Fibroblast of skin of right biceps (primary cell): ENCODE measurements at regions not wholly inside any gene's neighbourhood (a gene's known extent, or its start where the extent isn't known, plus 50 kb on each side); places are given as distances from the start of the nearest gene placed in this dataset.

ENCODE experiments used
- DNase-seq: peaks from one replicate; pipeline ENCODE4 v3.0.0-alpha.2; 2013

DNA sequence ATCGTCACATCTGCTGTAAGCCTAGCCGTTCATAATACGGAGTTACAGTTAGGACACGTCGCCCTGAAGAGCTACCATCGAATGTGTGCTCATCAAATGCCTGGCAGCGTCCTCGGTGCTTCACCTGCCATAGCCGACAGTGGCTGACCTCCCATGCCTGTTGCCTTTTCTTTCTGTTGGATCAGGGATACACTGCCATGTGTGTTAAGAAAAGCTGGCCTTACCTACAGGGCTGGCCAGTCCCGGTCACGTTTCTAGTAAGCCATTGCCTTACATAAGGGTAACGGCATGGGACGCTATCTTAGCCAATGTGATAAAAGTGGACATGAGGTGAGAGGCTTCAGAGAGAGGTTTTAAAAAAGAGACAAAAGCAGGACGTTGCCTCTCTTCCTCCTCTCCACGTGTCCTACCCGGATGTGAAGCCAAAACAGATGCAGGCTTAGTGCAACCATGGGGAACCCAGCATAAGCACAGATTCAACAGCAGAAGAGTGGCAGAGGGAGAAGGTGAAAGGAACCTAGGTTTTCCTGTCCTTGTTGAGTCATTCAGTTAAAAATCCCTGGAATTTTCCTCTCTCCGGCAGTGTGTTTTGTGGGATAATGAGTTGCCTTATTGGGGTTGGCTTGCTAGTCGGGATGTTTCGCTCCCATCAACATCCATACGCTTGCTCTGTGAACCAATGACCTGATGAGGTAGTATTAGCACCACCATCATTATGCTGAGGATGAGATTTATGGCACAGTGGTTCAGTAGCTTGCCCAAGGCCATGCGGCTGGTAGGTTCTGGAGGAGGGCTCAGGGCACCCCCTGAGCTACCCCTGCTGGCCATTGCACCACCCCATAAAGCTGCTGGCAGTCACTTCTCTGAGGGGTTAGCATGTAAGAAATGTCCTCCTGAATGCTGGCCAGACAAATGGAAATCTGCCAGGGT is 67.4 kb upstream of the B3GAT1 start:
- DNase-seq = no peak

DNA sequence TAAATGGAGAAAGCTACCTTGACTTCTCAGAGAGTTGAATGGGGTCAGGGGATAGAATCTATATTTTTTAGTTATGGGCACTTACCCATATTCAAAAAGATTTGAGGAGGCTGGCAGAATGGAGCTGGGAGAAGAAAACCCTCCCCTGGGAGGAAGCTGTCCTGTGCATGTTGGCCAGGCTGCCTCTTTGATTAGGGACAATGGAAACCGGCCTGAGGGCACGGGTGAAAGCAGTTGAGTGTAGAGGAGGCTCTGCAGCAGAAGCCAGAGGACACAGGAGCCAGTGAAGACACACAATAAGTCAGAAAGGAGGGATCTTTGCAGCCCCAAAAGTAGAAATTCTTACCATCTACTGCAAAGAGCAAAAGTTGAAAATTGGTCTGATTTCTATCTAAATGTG is 66.6 kb upstream of the B3GAT1 start:
- no peak for DNase-seq

DNA sequence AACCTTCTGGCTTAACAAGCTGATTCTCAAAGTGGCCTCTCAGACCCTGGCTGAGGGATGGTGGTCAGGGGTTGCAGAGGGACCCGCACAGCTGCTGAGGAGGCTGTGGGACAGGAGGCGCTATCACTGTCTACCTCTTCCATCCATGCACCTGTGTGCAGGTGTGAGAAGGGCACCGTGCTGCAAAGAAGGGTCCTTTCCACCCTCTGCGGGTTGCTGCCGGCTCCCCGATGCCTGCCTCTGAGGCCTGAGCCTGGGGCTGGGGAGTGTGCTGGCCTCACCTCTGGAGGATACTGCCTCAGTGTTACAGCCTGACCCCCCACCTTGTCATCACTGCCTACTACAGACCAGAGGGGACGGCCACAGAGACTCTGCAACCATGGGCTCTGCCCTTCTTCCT is 66.1 kb upstream of the B3GAT1 start:
- no peak for DNase-seq

DNA sequence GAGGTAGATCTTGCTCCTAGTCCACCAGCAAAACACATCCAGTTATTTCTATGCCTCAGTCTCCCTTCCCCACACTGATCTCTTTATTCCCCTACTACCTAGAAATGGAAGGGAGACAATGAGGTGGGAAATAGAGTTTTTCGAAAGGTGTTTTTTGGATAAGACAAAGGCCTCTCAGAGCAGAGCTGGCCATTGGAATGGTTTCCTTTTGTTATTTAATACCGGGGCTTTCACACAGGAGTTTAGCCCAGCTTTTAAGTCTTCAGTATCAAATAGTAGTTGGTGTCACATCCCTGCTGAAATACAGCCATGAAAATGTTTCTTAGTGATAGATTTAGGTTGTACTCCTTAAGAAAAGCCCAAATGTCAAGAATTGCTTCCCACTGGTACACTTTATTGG is 65.4 kb upstream of the B3GAT1 start:
- DNase-seq = no peak

DNA sequence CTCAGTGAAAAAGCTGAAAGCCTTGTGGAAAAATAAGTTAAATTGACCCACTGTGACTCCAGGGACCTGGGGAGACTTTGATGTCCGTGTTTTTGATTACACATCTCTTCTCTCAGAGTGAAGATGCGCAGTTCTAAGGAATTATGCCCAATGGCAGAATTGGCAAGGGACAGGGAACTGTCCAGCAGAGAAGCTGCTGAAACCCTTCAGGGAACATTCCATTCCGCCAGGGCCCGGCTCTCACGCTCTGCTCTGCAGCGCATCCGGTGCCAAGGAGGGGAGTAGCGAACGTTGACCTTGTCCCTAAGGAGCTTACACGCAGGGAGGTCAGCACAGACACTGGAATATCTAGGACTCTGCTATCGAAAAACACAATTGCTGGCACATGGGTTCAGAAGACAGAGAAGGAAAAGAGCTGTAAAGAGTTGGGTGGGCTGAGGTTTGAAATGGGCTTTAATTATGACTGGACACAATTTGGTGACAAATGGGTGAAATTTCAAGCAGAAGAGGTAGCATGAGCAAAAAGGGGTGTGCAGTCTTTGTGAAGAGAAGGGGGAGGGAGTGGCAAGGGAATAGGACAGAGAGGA is 64.5 kb upstream of the B3GAT1 start:
- DNase-seq = peak; percentile 2

DNA sequence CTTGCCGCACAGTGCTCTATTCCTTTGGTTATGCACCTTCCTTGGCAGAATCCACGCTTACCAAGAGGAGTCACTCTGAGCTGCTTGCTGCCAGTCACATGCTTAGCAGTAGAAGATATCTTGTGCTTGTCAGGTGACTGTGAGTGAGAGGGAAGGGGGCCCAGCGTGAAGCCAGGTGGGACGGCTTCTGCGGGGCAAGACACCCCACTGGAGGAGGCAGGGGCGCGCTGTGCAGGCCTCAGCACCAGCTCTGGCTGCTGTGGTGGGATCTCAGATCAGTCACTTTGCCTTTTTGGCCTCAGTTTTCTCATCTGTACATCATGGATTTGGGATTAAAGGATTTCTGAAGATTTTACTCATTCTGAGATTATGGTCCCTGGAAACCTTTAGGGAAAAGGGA is 63.9 kb upstream of the B3GAT1 start:
- DNase-seq = no peak

DNA sequence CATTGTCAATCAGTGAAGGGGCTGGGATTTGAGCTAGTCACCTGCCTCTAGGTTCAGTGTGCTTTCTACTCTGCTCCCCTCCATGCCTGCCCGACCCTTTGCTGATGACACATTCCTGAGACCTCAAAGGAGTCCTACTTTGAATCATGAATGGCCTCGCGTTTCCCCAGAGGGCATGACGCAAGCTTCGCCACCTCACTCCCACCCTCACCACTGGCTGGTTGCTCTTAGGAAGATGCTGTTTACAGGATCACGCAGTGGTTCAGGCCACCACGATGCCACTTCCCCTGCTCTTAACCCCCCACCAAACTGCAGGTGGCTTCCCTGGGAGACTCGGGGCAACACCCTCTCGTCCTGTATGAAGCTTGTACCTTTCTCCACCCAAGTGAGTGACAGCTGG is 62.9 kb upstream of the B3GAT1 start:
- DNase-seq = no peak

DNA sequence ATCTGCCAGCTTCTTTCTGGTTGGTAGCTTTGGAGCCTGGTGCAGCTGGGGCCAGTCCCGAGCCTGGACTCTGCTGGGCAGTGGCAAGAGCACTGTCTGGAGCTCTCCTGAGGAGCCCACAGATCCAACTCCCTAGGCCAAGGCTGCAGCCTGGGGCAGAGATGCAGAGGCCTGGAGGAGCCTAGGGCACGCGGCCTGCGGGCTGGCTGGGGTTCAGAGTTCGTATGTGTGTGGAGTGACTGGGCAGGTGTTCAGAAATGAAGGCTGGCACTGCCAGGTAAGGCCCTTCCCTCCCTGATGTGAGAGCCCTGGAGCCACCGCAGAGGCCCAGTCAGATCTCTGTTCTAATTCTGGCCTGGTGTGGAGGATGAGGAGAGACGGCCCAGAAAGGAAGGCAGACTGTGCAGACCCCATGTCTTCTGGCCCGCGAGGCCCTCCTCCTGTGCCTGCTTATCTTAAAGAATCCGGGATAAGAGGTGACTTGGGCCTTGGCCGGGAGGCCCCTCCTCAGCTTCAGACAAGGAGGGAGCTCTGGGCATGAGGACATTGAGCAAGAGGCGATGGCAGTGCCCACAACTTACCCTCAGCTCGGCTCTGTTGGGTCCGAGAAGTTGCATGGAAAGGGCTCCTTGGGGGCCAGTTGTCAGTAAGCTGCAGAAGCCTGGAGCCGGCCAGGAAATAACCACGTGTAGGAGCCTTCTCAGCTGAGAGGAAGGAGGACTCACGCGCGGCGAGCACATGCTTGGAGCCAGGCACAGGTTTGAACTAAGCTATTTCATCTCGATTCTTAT is 62.2 kb upstream of the B3GAT1 start:
- DNase-seq = no peak

DNA sequence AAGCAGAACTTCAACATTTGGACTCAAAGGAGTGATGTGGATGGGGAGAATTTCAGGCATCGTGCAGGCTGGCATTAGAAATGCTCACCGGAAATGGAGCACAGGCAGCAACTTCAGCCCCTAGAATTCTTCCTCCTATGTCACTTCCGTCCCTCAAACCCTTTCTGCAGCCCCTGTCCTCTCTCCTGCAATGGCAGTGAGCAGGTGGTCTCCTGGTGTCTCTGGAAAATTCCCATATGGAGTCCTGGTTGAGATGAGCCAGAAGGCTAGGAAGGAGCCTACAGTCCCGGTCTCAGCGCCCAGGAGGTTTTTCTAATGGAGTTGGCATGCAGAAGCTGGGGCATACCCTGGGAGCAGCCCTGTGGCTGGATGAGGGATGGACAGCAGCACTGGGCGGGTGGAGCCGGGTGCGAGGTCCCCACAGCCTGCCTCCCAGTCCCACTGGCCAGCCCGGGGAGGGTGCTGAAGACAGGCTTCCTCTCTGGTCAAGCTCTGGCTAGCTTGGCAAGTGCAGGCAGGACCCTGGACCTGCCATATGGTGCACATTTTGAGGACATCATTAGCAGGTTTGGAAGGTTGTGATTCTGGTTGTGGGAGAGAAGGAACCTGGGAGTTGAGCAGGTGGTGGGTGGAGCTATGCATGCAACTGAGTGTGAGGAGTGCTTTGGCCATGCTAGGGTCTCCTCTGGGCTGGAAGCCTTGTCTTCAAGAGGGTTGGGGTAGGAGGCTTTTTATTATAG is 59.8 kb upstream of the B3GAT1 start:
- DNase-seq = no peak

DNA sequence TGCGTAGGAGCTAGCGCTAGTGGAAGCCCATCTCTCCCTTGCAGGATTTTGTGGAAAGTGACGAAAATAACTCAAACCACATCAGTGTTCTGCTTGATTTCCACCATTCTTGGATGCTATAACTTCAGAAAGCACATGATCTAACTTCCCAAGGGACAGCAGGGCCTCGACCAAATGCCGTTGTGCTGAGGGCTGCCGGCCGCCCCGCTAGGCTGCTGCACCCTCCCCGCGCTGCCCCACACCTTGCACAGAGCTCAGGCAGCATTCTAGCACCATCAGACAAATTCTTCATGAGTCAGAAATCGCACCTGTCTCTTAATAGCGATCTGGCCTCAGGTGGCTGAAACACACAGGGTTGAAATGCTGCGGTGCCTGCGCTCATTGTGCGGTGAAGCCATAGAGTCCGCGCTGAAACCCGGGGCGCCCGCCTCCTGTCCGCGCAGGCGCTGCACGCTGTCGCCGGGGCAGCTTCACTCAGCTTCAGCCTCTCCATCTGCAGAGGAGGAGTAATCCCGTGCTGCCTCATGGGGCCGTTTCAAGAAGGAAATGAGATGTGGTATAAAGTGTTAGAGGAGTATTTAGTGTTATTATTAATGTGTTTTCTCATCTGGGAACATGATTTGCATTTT is 59.2 kb upstream of the B3GAT1 start:
- DNase-seq = no peak

DNA sequence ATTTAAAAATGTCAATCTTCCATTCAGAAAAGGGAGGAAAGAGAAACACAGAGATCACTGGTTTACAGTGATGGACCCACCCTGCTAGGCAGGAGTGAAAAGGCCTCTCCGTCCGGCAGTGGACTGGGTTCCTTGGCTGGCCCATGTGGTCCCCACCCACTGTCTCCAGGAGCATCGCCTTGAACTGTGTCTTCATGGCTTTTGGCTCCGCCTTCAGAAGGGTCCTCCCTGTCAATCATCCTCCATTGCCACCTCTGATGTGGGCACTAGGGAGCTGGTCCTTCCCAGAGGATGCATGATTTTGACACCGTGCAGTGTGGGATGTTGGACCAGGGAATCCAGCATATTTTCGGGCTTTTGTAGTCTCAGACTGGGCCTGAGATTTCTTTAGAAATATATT is 58.2 kb upstream of the B3GAT1 start:
- DNase-seq = no peak

DNA sequence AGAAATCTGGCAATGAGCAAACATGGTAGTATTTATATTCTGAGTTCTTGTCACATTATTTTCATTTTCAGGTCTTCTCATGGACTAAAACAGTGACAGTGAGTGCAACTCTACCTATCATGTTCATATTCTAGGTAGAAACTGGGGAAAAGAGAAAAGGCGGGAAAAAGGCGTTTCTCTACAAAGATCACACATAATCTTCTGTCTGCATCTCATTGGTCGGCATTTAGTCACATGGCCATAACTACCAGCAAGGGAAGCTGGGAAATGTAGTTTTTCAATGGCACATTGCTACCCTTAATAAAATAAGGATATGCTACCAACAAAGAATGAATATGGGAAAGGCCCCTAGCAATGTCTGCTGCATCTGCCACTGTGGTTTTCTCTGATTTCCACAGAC is 57.6 kb upstream of the B3GAT1 start:
- DNase-seq = no peak

DNA sequence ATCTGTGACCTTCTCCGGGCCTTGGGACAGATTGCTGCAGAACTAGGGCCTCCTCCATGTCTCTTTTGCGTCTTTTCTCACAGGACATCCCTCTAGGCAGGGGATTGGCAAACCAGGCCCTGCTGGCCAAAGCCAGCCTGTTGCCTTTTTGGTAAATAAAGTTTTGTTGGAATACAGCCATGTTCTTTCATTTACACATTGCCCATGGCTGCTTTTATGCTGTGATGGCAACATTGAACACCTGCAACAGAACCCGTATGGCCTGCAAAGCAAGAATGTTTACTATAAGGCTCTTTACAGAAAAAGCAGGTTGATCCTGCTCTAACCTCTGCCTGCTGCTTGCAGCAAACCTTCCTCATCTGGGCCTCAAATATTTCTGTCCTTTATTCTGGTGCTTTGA is 56.8 kb upstream of the B3GAT1 start:
- no peak for DNase-seq

DNA sequence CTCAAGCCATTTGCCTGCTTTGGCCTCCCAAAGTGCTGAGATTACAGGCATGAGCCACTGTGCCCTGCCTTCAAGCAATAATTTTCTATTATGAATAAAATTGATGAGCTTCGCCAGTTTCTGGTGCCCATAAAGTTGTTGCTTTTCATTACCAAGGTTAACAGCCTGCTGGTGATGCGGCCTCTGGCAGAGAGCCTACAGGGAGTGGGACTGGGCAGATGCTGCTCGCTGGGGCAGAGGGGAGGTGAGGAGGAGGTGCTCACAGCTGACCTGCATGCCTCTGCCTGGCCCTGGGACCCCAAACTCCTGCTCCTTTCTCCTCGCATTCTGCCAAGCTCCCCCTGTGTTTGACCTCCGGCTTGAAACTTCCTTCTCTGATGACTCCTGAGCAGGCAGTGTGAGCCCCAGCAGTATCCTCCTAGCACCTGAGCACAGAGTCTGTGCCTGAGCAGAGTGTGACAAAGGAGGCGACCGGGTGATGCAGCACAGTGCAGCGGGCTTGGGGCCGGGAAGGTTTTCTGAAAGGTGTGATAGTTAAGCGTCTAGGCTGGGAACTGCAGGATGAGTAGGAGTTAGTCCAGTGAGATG is 56.1 kb upstream of the B3GAT1 start:
- DNase-seq = no peak

DNA sequence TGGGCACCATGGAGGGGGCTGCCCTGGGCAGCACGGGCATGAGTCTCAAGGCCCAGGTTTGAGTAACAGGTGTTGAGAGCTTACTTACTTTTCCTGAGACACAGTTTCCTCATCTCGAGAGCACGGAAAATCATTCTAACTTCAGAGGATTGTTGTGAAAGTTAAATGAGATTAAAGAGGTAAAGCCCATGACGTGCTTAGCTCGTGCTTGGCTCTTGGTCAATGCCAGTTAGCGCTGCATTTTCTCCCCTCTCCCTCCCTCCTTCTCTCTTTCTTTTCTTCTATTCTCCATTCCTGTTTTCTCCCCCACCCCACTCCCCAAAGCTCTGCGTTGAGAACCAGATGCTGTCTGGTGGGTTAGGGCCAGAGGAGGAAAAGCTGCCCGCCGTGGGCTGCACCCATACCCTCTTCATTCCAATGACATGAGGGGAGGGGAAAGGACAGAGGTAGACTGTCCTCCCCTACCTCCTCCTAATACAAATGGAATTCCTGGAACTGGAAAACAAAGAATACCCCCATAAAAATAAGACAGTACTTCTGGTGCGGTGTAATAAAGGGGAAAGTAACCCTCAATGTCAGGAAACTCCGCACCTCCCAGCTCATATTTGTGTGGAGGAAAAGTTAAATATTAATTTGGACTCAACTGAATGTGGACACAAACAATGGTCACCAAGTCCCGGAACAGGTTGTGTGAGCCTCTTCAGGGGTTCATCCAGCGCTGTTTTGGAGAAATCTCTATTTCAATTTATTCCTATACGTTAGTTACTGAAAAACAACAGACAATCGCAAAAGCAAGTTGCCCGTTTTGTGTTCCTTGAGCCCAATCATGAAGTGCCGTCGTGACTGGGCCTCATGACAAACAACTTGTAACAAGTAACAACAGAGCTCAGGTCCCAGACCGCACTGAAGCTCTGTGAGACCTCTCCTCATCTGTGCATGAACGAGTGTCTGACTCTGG is 54.8 kb upstream of the B3GAT1 start:
- DNase-seq = no peak

DNA sequence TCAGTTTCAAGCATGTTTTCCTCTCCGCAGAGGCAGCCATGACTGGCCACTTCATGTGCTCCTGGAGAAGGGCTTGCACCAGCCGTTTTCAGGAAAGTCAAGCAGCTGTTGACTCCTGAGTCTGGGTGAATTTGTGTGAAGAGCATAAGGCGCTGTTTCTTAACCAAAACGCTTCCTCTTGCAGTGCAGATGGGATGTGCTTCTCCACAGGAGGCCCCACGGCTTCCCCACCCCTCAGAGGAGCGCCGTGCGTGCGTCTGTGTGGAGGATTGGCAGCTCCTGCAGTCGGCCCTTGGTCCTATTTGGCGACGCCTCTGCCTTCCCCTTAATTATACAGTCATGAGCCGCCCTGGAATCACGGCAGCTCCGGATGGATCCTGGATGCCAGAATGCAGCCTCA is 54.1 kb upstream of the B3GAT1 start:
- DNase-seq = no peak

DNA sequence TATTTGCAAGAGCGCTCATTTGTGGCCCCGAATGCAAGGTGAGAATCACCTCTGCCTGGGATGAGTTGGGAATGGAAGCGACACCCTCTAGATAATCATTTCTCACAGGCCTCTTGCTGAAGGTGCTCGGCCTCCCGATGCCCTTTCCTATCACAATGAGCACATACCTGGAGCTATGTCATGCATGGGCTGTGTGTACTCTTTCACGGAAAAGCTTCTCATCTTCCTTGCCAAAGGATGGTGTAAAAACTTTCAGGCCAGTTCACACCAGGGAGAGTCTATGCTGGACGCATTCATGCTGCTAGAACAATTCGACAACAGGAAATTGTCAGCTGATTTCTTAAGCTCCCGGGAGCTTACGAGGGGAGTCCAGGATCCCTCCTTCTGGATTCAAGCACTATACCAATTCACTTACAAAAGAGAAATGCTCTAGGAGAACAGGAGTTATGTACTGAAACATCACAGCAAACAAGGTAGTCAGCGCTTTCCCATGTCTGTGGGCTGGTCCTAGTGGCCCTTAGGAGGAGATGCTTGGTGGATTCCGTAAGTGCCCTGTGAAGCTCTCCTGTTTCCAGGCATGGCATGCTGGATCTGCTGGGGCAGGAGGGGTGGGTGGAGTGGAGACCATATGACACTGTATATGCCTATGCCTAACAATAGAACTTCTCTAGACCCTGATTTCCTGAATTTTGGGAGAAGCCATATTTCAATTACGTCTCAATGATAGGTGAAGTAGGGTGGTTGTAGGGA is 53.1 kb upstream of the B3GAT1 start:
- no peak for DNase-seq

DNA sequence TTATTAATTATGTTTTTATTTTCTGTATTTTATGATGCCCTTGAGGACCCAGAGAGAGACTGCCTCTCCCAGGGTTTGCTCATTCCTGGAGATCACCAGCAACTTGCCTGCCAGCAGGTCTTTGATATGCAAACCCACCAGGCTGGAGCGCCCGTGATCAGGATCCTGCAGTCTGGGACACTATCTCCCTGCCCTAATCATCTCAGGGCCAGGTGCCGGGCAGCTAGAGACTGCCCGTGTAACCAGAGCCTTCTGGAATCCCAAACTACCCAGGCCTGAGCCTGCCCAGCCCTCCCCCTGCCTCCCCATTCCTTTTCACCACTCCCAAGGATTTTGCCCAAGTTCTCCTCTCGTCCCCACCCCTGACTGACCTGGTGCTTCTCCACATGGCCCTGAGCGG is 52.2 kb upstream of the B3GAT1 start:
- DNase-seq = no peak

DNA sequence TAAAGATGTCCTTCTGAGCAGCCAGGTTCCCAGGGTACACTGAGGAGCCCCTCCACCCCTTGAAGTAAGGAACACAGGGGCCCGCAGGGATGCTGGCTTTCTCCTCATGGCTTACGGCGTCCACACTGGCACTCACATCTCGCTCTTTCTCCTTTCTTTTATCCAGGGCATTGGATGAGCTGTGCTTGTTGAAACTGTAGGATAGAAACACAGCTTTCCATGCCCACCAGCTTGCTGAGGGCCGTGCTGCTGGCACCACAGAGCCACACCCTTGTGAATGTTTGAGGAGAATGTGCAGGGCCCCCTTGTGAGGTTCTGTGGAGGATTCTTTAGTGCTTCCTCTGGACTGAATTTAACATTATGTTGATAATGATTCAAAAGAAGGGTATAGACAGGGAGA is 51.7 kb upstream of the B3GAT1 start:
- DNase-seq = no peak
